Upper lobe of left lung (tissue), 6 donors: ENCODE measurements at regions not wholly inside any gene's neighbourhood (a gene's known extent, or its start where the extent isn't known, plus 50 kb on each side); places are given as distances from the start of the nearest gene placed in this dataset.

ENCODE experiments used
- ATAC-seq, 2 donors: fragments of 200-7000 bp; cut with Tn5 transposase; one replicate each; pipeline ENCODE4 v1.9.1; 2022; ENCODE audit warnings: mild to moderate bottlenecking in 2 of 2, moderate library complexity in 2 of 2; ENCODE audit not compliant: low FRiP score in 2 of 2
- DNase-seq, 2 donors: peaks; one replicate each; pipeline ENCODE4 v3.0.0-alpha.2; 2019 to 2020
- H3K27ac ChIP-seq, 4 donors: fragments of 200-600 bp; sonication (generic); one replicate each; pipeline ENCODE4 v1.5.1; 2016 to 2019
- H3K27me3 ChIP-seq, 4 donors: fragments of 200-600 bp; sonication (generic); one replicate each; pipeline ENCODE4 v1.5.1; 2017 to 2019
- H3K36me3 ChIP-seq, 4 donors: fragments of 200-600 bp; sonication (generic); one replicate each; pipeline ENCODE4 v1.5.1; 2016 to 2019
- H3K4me1 ChIP-seq, 4 donors: fragments of 200-600 bp; sonication (generic); one replicate each; pipeline ENCODE4 v1.5.1; 2018 to 2019
- H3K4me3 ChIP-seq, 4 donors: fragments of 200-600 bp; sonication (generic); one replicate each; pipeline ENCODE4 v1.5.1; 2017 to 2019; ENCODE audit warnings: mild to moderate bottlenecking in 2 of 4, moderate library complexity in 1 of 4
- H3K9me3 ChIP-seq, 4 donors: fragments of 200-600 bp; sonication (generic); one replicate each; pipeline ENCODE4 v1.5.1; 2018 to 2019
- EP300 ChIP-seq, 4 donors: sonication (generic); formaldehyde crosslinking; IDR thresholded peaks; one replicate each; pipeline ENCODE4 v1.5.1; 2017; ENCODE audit warnings: antibody characterized with exemption in 4 of 4, control low read depth in 2 of 4
- POLR2A ChIP-seq, 4 donors: fragments of 450-650 bp; IDR thresholded peaks; one replicate each; pipeline ENCODE4 v1.5.1; 2016 to 2017; ENCODE audit warnings: antibody characterized with exemption in 4 of 4, mild to moderate bottlenecking in 2 of 4
- POLR2AphosphoS5 ChIP-seq, 2 donors: sonication (generic); formaldehyde crosslinking; IDR thresholded peaks; one replicate each; pipeline ENCODE4 v1.5.1; 2017; ENCODE audit warnings: antibody characterized with exemption in 2 of 2
- WGBS, 2 donors: methylation state at CpG; one replicate each; pipeline ENCODE4 v1.1.5; 2017 to 2018; 5-methylcytosine and 5-hydroxymethylcytosine counted together
- TF ChIP-seq, protein P1 (sequence below), 6 experiments: fragments of 450-650 bp in 4 of 6; fragments of 200-600 bp in 2 of 6; sonication (generic) in 2 of 6; IDR thresholded peaks; one replicate each; pipeline ENCODE4 v1.5.1; 2016 to 2019; ENCODE audit warnings: antibody characterized with exemption in 6 of 6
- donor health status: DM: no; HTN: no; CAD: no; lungs with moderate emphysema.
- donor health status: DM: no; HTN: yes; CAD: no; lungs with severe emphysema.

DNA sequence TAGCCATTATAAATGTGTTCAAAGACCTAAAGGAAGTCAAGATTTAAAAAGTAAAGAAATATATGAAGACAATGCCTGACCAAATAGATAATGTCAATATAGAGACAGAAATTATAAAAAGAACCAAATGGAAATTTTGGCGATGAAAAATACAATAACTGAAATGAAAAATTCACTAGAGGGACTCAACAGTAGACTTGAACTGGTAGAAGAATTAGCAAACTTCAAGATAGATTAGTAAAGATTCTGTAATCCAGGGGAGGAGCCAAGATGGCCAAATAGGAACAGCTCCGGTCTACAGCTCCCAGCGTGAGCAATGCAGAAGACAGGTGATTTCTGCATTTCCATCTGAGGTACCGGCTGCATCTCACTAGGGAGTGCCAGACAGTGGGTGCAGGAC lies 433.2 kb downstream of the HINT1 start:
- Histone ChIP-seq H3K27ac (no peak overlapping the region), H3K36me3 (no peaks in the 10 kb centered on the region), H3K9me3 (peaks cover 0 to 10% (median 1%) of the 10 kb centered on the region in 4 donors), H3K27me3 (no peaks in the 10 kb centered on the region), H3K4me3 (no peak overlapping the region), H3K4me1 (no peaks in the 10 kb centered on the region)
- ATAC-seq (no peak), DNase-seq (no peak)
- TF ChIP-seq, protein P1, sequence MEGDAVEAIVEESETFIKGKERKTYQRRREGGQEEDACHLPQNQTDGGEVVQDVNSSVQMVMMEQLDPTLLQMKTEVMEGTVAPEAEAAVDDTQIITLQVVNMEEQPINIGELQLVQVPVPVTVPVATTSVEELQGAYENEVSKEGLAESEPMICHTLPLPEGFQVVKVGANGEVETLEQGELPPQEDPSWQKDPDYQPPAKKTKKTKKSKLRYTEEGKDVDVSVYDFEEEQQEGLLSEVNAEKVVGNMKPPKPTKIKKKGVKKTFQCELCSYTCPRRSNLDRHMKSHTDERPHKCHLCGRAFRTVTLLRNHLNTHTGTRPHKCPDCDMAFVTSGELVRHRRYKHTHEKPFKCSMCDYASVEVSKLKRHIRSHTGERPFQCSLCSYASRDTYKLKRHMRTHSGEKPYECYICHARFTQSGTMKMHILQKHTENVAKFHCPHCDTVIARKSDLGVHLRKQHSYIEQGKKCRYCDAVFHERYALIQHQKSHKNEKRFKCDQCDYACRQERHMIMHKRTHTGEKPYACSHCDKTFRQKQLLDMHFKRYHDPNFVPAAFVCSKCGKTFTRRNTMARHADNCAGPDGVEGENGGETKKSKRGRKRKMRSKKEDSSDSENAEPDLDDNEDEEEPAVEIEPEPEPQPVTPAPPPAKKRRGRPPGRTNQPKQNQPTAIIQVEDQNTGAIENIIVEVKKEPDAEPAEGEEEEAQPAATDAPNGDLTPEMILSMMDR (IDR thresholded peaks at IDR 0.05) = no peak
- TF ChIP-seq POLR2AphosphoS5 (IDR thresholded peaks at IDR 0.05) = no peak
- TF ChIP-seq EP300 (IDR thresholded peaks at IDR 0.05) = no peak
- TF ChIP-seq POLR2A (IDR thresholded peaks at IDR 0.05) = no peak
- WGBS, 2 donors = 94 to 100% methylated on average over 4 of the region's 4 CpGs

DNA sequence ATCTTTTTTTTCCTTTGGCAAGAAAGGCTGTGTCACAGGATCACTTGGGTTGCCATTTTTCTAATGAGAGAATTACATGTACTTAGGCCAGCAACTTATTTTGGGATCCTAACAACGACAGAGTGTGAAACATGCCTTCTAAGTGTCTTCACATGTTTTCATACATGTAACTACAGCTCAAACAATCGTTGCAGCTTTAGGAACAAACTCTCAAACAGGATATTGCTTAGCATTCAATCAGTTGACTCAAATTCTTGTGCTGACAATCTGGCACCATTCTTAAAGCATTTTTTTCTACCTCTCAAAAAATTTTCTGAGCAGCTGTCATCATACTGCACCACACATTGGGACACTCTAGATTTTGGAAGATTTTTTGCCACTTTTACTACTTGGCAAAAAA lies 435.5 kb downstream of the HINT1 start:
- Histone ChIP-seq H3K9me3 (peaks cover 0 to 10% (median 1%) of the 10 kb centered on the region in 4 donors), H3K27ac (no peak overlapping the region), H3K36me3 (no peaks in the 10 kb centered on the region), H3K4me1 (no peaks in the 10 kb centered on the region), H3K27me3 (no peaks in the 10 kb centered on the region), H3K4me3 (no peak overlapping the region)
- ATAC-seq (no peak), DNase-seq (no peak)
- WGBS, 2 donors = 38 to 50% methylated on average over 2 of the region's 2 CpGs
- TF ChIP-seq EP300 (IDR thresholded peaks at IDR 0.05) (no peak), POLR2AphosphoS5 (IDR thresholded peaks at IDR 0.05) (no peak), POLR2A (IDR thresholded peaks at IDR 0.05) (no peak)
- TF ChIP-seq, protein P1 (IDR thresholded peaks at IDR 0.05) = no peak

- ATAC-seq (no peak), DNase-seq (no peak)
- Histone ChIP-seq H3K4me1 (no peaks in the 10 kb centered on the region), H3K27ac (no peak overlapping the region), H3K27me3 (no peaks in the 10 kb centered on the region), H3K36me3 (no peaks in the 10 kb centered on the region), H3K4me3 (no peak overlapping the region), H3K9me3 (peaks cover 0 to 10% (median 1%) of the 10 kb centered on the region in 4 donors)
- 78 to 79% methylated on average over 1 of the region's 1 CpG for WGBS, 2 donors
- TF ChIP-seq POLR2AphosphoS5 (IDR thresholded peaks at IDR 0.05) (no peak), EP300 (IDR thresholded peaks at IDR 0.05) (no peak), POLR2A (IDR thresholded peaks at IDR 0.05) (no peak)
- TF ChIP-seq, protein P1 (IDR thresholded peaks at IDR 0.05) = no peak
These were observed 437.2 kb downstream of the HINT1 start for GRCh38 chr5:130727830-130728229.

- no peak for TF ChIP-seq POLR2AphosphoS5 (IDR thresholded peaks at IDR 0.05)
- no peak for TF ChIP-seq POLR2A (IDR thresholded peaks at IDR 0.05)
- TF ChIP-seq, protein P1 (IDR thresholded peaks at IDR 0.05) = no peak
- no peak for TF ChIP-seq EP300 (IDR thresholded peaks at IDR 0.05)
- DNase-seq = no peak
- H3K27ac ChIP-seq = no peak overlapping the region
- no peaks in the 10 kb centered on the region for H3K27me3 ChIP-seq
- H3K4me1 ChIP-seq = no peaks in the 10 kb centered on the region
- ATAC-seq = no peak
- H3K9me3 ChIP-seq = no peaks in the 10 kb centered on the region
- 86 to 88% methylated on average over 5 of the region's 5 CpGs for WGBS, 2 donors
- H3K36me3 ChIP-seq = no peaks in the 10 kb centered on the region
- H3K4me3 ChIP-seq = no peak overlapping the region
These were observed 440.4 kb downstream of the HINT1 start for GRCh38 chr5:130724658-130725057.

DNA sequence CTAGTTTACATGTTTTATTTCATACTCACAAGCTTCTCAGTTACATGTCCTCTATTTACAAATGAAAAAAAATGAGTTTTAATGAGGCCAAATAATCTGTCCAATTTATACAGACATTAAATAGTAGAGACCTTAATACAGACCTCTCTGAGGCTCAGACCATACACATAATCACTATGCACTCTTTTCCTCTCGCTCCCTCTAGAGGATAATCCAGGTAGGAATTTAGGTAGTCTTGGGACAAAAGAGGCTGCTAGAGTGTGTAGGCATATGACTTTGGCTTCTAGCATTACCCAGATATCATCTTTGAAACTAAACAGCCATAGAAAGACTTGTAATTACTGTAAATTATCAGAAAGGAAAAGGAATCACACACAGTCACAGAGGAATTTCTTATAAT lies 444.7 kb downstream of the HINT1 start:
- Histone ChIP-seq H3K4me3 (no peak overlapping the region), H3K27me3 (no peaks in the 10 kb centered on the region), H3K36me3 (no peaks in the 10 kb centered on the region), H3K27ac (no peak overlapping the region), H3K4me1 (no peaks in the 10 kb centered on the region), H3K9me3 (no peaks in the 10 kb centered on the region)
- ATAC-seq (peak in 1 of 2 donors; percentile 56), DNase-seq (no peak)
- WGBS, 2 donors = 23 to 39% methylated on average over 1 of the region's 1 CpG
- TF ChIP-seq POLR2A (IDR thresholded peaks at IDR 0.05) = no peak
- TF ChIP-seq, protein P1 (IDR thresholded peaks at IDR 0.05) = peak in 2 of 6 experiments; percentile 23 to 25
